Glomerular endothelial cell (primary cell): ENCODE measurements at regions not wholly inside any gene's neighbourhood (a gene's known extent, or its start where the extent isn't known, plus 50 kb on each side); places are given as distances from the start of the nearest gene placed in this dataset.
"Not testable (repeated sequence)": the region's sequence is repeated elsewhere in the genome, so short reads cannot be mapped to it uniquely, and the experiment has no call there.

Experiments used
- DNase-seq: peaks from one replicate; pipeline ENCODE4 v3.0.0-alpha.2; 2011; ENCODE audit warnings: low read depth, low spot score; ENCODE audit errors: extremely low read depth

- DNase-seq, result no peak
These were observed 213.9 kb downstream of the BAMBI start for GRCh38 chr10:28891058-28891713.

DNA sequence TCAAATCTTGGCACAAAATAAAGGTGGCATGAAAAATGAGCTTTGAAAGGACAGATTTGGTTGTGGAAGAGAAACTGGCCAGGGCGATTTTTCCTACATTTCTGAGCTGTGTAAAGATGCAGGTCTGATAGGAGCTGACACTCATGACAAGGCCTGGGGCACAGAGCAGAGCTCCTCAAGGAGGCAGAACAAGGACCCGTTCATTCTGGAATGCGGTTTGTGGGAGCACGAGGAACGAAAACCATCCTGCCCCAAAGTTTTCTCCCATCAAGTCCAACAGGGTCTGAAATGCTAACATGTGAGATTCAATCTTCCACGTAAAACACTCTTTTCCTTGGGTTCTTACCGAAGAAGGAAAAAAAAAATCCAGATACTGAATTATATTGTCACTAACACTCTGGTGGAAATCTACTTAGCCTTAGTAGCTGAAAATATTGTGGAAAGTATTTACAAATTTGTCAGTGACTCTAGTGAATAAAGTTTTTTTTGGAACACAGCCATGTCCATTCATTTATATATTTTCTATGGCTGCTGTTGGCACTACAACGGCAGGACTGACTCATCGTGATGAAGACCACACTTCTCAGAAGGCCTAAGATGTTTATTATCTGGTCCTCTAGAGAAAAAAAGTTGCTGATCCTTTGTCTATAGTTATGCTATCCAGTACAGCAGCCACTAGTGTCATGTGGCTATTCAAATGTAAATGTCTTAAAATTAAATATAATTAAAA is 215.7 kb downstream of the BAMBI start:
- no peak for DNase-seq

- DNase-seq, result no peak
These were observed 216.8 kb downstream of the BAMBI start for GRCh38 chr10:28894146-28894545.

DNA sequence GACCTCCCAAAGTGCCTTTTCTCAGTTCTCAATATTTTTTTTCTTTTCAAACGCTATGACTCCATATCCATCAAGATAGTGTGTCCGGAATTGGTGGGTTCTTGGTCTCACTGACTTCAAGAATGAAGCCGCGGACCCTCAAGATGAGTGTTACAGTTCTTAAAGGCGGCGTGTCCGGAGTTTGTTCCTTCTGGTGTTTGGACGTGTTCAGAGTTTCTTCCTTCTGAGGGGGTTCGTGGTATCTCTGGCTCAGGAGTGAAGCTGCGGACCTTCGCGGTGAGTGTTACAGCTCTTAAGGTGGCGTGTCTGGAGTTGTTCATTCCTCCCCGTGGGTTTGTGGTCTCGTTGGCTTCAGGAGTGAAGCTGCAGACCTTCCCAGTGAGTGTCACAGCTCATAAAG is 218.3 kb downstream of the BAMBI start:
- DNase-seq, result not testable (repeated sequence)

DNA sequence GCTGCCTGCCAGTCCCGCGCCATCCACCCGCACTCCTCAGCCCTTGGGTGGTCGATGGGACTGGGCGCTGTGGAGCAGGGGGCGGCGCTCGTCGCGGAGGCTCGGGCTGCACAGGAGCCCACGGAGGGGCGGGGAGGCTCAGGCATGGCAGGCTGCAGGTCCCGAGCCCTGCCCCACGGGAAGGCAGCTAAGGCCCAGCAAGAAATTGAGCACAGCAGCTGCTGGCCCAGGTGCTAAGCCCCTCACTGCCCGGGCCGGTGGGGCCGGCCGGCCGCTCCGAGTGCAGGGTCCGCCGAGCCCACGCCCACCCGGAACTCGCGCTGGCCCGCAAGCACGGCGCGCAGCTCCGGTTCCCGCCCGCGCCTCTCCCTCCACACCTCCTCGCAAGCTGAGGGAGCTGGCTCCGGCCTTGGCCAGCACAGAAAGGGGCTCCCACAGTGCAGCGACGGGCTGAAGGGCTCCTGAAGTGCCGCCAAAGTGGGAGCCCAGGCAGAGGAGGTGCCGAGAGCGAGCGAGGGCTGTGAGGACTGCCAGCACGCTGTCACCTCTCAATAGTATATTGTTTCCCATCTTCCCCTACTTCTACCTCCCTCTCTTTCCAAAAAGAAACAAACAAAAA is 219.6 kb downstream of the BAMBI start:
- DNase-seq, result not testable (repeated sequence)

GRCh38 chr10:28897617-28898464 is 220.5 kb downstream of the BAMBI start:
- no peak for DNase-seq

DNA sequence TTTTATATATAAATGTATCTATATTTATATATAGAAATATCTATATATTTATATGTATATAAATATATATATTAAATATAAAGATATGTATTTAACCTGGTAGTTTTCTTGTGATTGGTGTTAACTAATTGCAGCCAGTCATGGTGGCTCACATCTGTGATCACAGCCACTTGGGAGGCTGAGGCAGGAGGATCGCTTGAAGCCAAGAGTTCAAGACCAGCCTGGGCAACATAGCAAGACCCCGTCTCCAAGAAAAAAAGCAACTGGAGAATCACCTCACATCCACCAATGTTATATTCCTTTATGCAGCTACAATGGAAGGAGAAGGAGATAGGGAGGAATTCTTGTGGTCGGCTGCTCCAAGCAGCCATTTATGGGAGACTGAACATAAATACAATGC is 224.9 kb downstream of the BAMBI start:
- no peak for DNase-seq

GRCh38 chr10:28903063-28903462 is 225.7 kb downstream of the BAMBI start:
- DNase-seq, result no peak

GRCh38 chr10:28903736-28904135 is 226.4 kb downstream of the BAMBI start:
- DNase-seq, result no peak

DNA sequence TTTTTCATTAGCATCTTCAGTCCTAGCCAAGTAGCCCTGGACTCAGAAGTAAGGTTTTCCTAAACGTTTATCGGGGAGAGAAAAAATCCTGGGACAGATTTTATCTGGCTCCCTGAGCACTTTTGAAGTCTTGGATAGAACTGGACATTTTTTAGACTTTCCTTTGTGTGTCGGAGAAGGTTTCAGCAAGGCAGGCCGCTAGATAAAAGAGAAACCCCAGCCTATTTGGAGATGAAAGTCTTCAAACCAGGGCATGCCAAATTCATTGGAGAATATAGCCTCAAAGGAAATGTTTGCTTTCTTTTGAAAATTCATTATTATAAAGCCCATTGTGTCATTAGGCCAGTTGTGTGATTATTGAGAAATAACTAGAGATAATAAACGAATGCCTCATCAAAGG is 228.1 kb downstream of the BAMBI start:
- DNase-seq, result no peak

- DNase-seq, result no peak
These were observed 228.7 kb downstream of the BAMBI start for GRCh38 chr10:28906011-28906411.

- no peak for DNase-seq
These were observed 229.1 kb downstream of the BAMBI start for GRCh38 chr10:28906415-28906814.

DNA sequence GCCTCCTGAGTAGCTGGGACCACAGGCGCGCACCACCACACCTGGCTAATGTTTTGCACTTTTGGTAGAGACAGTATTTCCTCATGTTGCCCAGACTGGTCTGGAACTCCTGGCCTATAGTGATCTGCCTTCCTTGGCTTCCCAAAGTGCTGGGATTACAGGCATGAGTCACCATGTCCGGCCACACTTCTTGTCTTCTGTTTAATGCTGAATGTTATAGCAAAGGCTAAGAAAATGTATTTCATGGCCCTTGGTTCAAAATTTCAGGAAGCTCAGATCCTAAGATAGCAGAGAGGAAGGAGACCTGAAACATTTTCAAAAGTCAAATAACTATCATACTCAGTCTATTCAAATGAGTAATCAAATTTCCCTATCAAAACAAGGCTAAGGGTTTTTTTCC is 229.6 kb downstream of the BAMBI start:
- DNase-seq, result no peak

DNA sequence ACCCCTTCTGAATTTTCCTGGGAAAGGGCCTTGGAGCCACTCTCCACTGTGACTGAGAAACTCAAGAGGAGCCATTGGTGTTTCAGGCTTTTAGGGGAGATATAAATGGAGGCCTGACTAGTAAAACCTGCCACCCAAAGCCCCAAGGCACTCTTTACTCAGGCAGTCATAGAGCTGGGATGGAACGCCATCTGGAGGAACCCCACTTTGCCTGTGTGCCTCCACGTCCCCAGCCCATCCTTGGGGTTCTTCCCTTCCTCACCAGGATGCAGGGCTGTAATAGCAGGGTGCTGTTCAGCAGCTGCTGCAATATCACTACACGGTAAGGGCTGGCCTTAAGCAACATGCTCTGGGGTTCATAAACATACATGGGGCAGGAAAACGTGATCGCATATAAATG is 232.6 kb downstream of the BAMBI start:
- DNase-seq, result no peak

DNA sequence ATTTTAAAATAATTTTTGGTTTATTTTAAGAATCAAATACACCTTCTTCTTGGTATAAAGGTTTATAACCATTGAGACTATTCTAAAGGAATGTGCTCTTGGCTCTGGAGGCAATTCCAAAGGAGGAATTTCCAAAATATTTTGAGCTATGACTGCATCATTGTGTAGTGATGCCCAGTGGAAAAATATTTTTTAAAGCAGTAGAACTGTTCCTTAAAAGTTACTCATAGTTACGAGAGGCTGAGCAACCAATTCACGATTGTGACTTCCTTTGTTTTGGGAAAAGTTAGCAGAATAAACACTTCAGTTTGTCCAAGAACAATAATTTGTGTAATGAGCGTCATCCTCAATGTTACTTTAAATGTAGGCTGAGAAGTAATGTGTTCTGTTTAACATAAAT is 233.6 kb downstream of the BAMBI start:
- DNase-seq, result no peak

GRCh38 chr10:28911511-28911910 is 234.2 kb downstream of the BAMBI start:
- not testable (repeated sequence) for DNase-seq

- no peak for DNase-seq
These were observed 234.9 kb downstream of the BAMBI start for GRCh38 chr10:28912017-28912783.

- DNase-seq, result no peak
These were observed 236.3 kb downstream of the BAMBI start for GRCh38 chr10:28913436-28914237.

GRCh38 chr10:28914701-28915100 is 237.4 kb downstream of the BAMBI start:
- DNase-seq, result no peak
